Right cardiac atrium (tissue), 5 donors: ENCODE measurements at regions not wholly inside any gene's neighbourhood (a gene's known extent, or its start where the extent isn't known, plus 50 kb on each side); places are given as distances from the start of the nearest gene placed in this dataset.
"Not testable (repeated sequence)": the region's sequence is repeated elsewhere in the genome, so short reads cannot be mapped to it uniquely, and the experiment has no call there.

Experiments used
- ATAC-seq, 2 donors: fragments of 200-7000 bp; cut with Tn5 transposase; one replicate each; pipeline versions ENCODE4 v1.8.0 to v1.9.1; 2020; ENCODE audit warnings: moderate library complexity in 2 of 2, mild to moderate bottlenecking in 1 of 2
- DNase-seq, 3 donors: peaks; one replicate each; pipeline ENCODE4 v3.0.0-alpha.2; 2020
- H3K27ac ChIP-seq: one replicate; pipeline ENCODE4 v1.5.1; 2013; ENCODE audit warnings: mild to moderate bottlenecking, low read length, control low read depth, moderate library complexity
- H3K27me3 ChIP-seq: one replicate; pipeline ENCODE4 v1.6.1; 2013; ENCODE audit not compliant: control insufficient read depth, insufficient read depth
- H3K4me1 ChIP-seq: one replicate; pipeline ENCODE4 v1.6.1; 2013; ENCODE audit warnings: low read length; ENCODE audit not compliant: control insufficient read depth, insufficient read depth
- H3K4me3 ChIP-seq: one replicate; pipeline ENCODE4 v1.5.1; 2013; ENCODE audit warnings: low read length, control low read depth
- H3K9me3 ChIP-seq: one replicate; pipeline ENCODE4 v1.6.1; 2013; ENCODE audit warnings: low read length; ENCODE audit not compliant: control insufficient read depth
- WGBS: extraction: QIAGEN DNeasy Blood & Tissue Kit; methylation state at CpG from one replicate; pipeline ENCODE4 v1.1.7; 2013; 5-methylcytosine and 5-hydroxymethylcytosine counted together
- intact Hi-C, 4 donors: fragments of 100-400 bp; cut with DNase I; formaldehyde crosslinking; loops; one replicate each; pipeline versions ENCODE4 v1.11.0 to v1.14.0; 2022 to 2023
- donor health status: healthy with polysubstance abuse.
- donor health status: DM: no; HTN: yes; CAD: no.
- donor health status: DM: no; HTN: no; CAD: no.
- donor health status: DM: no; HTN: yes; CAD: no; lungs with severe emphysema.
- donor health status: DM: yes; HTN: yes; CAD: no.

- Histone ChIP-seq H3K4me1 (no peaks in the 10 kb centered on the region), H3K27me3 (no peaks in the 10 kb centered on the region), H3K27ac (no peak overlapping the region), H3K9me3 (no peaks in the 10 kb centered on the region), H3K4me3 (no peak overlapping the region)
- DNase-seq (no peak), ATAC-seq (no peak)
- intact Hi-C loops, result no loop called here
- 61% methylated on average over 2 of the region's 2 CpGs for WGBS
Observed at GRCh38 chr10:23493711-23494110, 54.8 kb downstream of the OTUD1 start.

- ATAC-seq (no peak), DNase-seq (no peak)
- Histone ChIP-seq H3K27ac (no peak overlapping the region), H3K27me3 (no peaks in the 10 kb centered on the region), H3K4me1 (no peaks in the 10 kb centered on the region), H3K4me3 (no peak overlapping the region), H3K9me3 (no peaks in the 10 kb centered on the region)
- WGBS, result 69% methylated on average over 5 of the region's 5 CpGs
- intact Hi-C loops, result no loop called here
Observed at GRCh38 chr10:23496727-23497126, 57.9 kb downstream of the OTUD1 start.

GRCh38 chr10:23499372-23500132, 60.7 kb downstream of the OTUD1 start:
- ATAC-seq, result no peak
- Histone ChIP-seq H3K4me3 (no peak overlapping the region), H3K27ac (no peak overlapping the region), H3K9me3 (no peaks in the 10 kb centered on the region), H3K27me3 (no peaks in the 10 kb centered on the region), H3K4me1 (no peaks in the 10 kb centered on the region)
- intact Hi-C loops, result no loop called here
- 55% methylated on average over 10 of the region's 10 CpGs for WGBS
- DNase-seq, result no peak

GRCh38 chr10:23505797-23506465, 67.1 kb downstream of the OTUD1 start:
- no peaks in the 10 kb centered on the region for H3K27me3 ChIP-seq
- WGBS, result 78% methylated on average over 4 of the region's 4 CpGs
- intact Hi-C loops, result no loop called here
- H3K4me1 ChIP-seq, result no peaks in the 10 kb centered on the region
- H3K4me3 ChIP-seq, result no peak overlapping the region
- no peaks in the 10 kb centered on the region for H3K9me3 ChIP-seq
- ATAC-seq (no peak), DNase-seq (no peak)
- no peak overlapping the region for H3K27ac ChIP-seq

GRCh38 chr10:23512355-23513058, 73.6 kb downstream of the OTUD1 start:
- Histone ChIP-seq H3K27ac (no peak overlapping the region), H3K27me3 (no peaks in the 10 kb centered on the region), H3K9me3 (no peaks in the 10 kb centered on the region), H3K4me1 (no peaks in the 10 kb centered on the region), H3K4me3 (no peak overlapping the region)
- ATAC-seq (no peak), DNase-seq (no peak)
- WGBS, result 80% methylated on average over 10 of the region's 10 CpGs
- intact Hi-C loops, result no loop called here

- H3K4me1 ChIP-seq, H3K27me3 ChIP-seq, ATAC-seq, intact Hi-C loops, H3K27ac ChIP-seq, H3K9me3 ChIP-seq, DNase-seq, H3K4me3 ChIP-seq: not testable (repeated sequence)
- WGBS, result 79% methylated on average over 7 of the region's 7 CpGs
Observed at GRCh38 chr10:23513621-23514020, 74.7 kb downstream of the OTUD1 start.

GRCh38 chr10:23514321-23514720, 75.4 kb downstream of the OTUD1 start:
- intact Hi-C loops, result no loop called here
- no peaks in the 10 kb centered on the region for H3K9me3 ChIP-seq
- WGBS, result 68% methylated on average over 4 of the region's 4 CpGs

GRCh38 chr10:23516530-23516929, 77.7 kb downstream of the OTUD1 start:
- ATAC-seq (peak in 1 of 2 donors; percentile 38), DNase-seq (no peak)
- H3K9me3 ChIP-seq, result no peaks in the 10 kb centered on the region
- H3K4me3 ChIP-seq, result no peak overlapping the region
- no peak overlapping the region for H3K27ac ChIP-seq
- H3K27me3 ChIP-seq, result no peaks in the 10 kb centered on the region
- 23% methylated on average over 3 of the region's 3 CpGs for WGBS
- no peaks in the 10 kb centered on the region for H3K4me1 ChIP-seq
- intact Hi-C loops, result no loop called here

More at GRCh38 chr10:23514321-23514720, 75.4 kb downstream of the OTUD1 start:
- Histone ChIP-seq H3K27ac (no peak overlapping the region), H3K27me3 (no peaks in the 10 kb centered on the region), H3K4me3 (no peak overlapping the region), H3K4me1 (no peaks in the 10 kb centered on the region)
- DNase-seq, result no peak
- ATAC-seq, result no peak

- Histone ChIP-seq H3K4me1 (no peaks in the 10 kb centered on the region), H3K9me3 (no peaks in the 10 kb centered on the region), H3K27ac (no peak overlapping the region), H3K4me3 (no peak overlapping the region), H3K27me3 (no peaks in the 10 kb centered on the region)
- no peak for DNase-seq
- 84% methylated on average over 2 of the region's 2 CpGs for WGBS
- intact Hi-C loops, result no loop called here
- ATAC-seq, result no peak
Observed at GRCh38 chr10:23517155-23517554, 78.3 kb downstream of the OTUD1 start.

- no peaks in the 10 kb centered on the region for H3K4me1 ChIP-seq
- no peak overlapping the region for H3K27ac ChIP-seq
- no peaks in the 10 kb centered on the region for H3K27me3 ChIP-seq
- H3K9me3 ChIP-seq, result no peaks in the 10 kb centered on the region
- intact Hi-C loops, result loop anchor here in 2 of 4 donors (5.0 kb wide), 1 partner anchor 204 kb away; no protein-coding TSS in a partner anchor
- H3K4me3 ChIP-seq, result no peak overlapping the region
- no peak for DNase-seq
- ATAC-seq, result no peak
- 85% methylated on average over 1 of the region's 1 CpG for WGBS
Observed at GRCh38 chr10:23521735-23522134, 82.9 kb downstream of the OTUD1 start.

- H3K27me3 ChIP-seq, result no peaks in the 10 kb centered on the region
- intact Hi-C loops, result loop anchor here in 2 of 4 donors (5.0 kb wide), 1 partner anchor 205 kb away; no protein-coding TSS in a partner anchor
- DNase-seq, result no peak
- ATAC-seq, result no peak
- H3K9me3 ChIP-seq, result no peaks in the 10 kb centered on the region
- WGBS, result 66% methylated on average over 4 of the region's 4 CpGs
- no peaks in the 10 kb centered on the region for H3K4me1 ChIP-seq
- no peak overlapping the region for H3K4me3 ChIP-seq
- H3K27ac ChIP-seq, result no peak overlapping the region
Observed at GRCh38 chr10:23522345-23522744, 83.5 kb downstream of the OTUD1 start.
